CMK (cell line): ENCODE measurements at regions not wholly inside any gene's neighbourhood (a gene's known extent, or its start where the extent isn't known, plus 50 kb on each side); places are given as distances from the start of the nearest gene placed in this dataset.
"Not testable (repeated sequence)": the region's sequence is repeated elsewhere in the genome, so short reads cannot be mapped to it uniquely, and the experiment has no call there.

Experiments used
- DNase-seq: peaks from one replicate; pipeline ENCODE4 v3.0.0-alpha.2; 2010; ENCODE audit warnings: low read depth

- no peak for DNase-seq
These were observed 427.1 kb upstream of the CNTNAP5 start for GRCh38 chr2:123597988-123598387.

DNA sequence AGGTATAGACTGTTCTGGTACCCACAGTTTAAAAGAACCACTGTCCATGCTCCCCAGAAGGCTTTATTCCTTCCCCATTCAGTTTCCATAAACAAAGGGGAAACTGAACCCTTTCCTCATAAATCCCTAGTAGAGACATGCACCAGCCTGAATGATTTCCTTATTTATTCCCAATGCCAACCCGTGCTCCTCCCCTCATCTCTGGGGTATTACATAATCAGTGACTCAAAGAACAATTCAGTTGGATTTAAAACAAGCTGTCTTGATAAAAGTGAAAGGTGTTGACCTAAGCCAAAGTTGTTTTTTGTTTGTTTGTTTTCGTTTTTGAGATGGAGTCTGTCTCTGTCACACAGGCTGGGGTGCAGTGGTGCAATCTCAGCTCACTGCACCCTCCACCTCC is 418.5 kb upstream of the CNTNAP5 start:
- DNase-seq, result no peak

GRCh38 chr2:123609077-123609476 is 416.0 kb upstream of the CNTNAP5 start:
- no peak for DNase-seq

GRCh38 chr2:123614596-123614995 is 410.5 kb upstream of the CNTNAP5 start:
- no peak for DNase-seq

- not testable (repeated sequence) for DNase-seq
These were observed 406.4 kb upstream of the CNTNAP5 start for GRCh38 chr2:123618642-123619041.

- no peak for DNase-seq
These were observed 400.3 kb upstream of the CNTNAP5 start for GRCh38 chr2:123624816-123625215.

DNA sequence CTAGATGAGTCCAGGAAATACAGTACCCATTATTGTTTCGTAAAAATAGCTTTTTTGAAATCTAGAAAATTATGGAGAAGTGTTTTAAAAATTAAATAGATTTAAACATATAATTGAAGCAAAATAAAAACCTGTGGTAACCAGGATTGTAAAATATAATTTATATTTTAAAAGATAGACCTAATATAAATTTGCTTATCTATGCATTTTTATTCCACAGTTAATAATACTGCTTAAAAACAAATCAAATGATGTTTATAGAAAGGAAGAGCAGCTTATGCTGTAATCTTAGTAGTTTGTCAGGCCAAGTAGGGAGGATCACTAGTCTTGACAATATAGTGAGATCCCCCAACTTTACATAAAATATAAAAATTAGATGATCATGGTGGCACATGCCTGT is 388.9 kb upstream of the CNTNAP5 start:
- DNase-seq, result no peak

DNA sequence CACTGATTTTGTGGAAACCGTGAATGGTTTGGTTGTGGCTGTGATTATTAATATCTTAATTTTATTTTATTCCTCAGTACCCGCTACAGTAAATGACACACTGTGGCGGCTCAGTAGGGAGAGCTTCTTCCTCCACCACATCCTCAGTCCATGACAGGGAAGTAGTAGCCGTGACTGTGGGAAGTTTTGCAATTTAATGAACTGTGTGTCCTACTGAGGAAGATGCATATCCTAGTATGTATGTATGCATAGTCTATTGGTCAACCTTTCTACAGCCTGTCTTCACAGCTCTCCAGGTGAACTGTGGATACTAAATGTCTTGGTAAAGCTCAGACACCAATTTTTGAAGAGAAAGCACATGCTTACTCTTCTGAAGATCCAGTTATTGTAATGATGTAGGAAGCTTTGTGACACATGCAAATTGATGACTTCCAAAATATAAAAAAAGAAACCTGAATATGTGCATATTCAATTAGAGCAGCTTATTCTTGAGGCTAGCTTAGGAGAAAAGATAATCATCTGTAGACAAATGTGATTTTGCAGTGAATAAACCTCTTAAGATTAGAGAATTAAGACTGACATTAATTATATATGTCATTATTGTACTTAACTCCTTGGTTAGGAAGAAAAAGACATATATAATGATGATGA is 384.3 kb upstream of the CNTNAP5 start:
- DNase-seq, result no peak

- DNase-seq, result no peak
These were observed 381.0 kb upstream of the CNTNAP5 start for GRCh38 chr2:123644053-123644452.

GRCh38 chr2:123648016-123648415 is 377.1 kb upstream of the CNTNAP5 start:
- DNase-seq, result no peak

DNA sequence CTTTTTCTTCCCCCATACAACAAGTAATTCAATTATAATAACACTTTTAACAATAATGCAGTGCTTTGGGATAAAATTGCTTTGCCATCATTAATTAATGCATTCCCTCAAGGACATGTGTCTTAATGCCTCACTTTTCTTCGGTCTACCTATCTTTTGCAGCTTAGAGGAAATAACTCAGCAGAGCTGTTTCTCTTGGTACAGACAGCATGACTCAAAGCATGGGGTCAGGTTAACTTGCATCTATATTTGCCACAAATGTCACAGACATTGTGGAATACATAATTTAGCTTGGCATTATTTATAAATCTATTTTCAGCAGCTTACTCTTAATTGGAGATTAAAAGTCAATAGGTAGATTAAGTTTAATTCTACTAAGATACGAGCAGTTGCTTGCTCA is 376.1 kb upstream of the CNTNAP5 start:
- no peak for DNase-seq

- no peak for DNase-seq
These were observed 373.9 kb upstream of the CNTNAP5 start for GRCh38 chr2:123651151-123651550.

DNA sequence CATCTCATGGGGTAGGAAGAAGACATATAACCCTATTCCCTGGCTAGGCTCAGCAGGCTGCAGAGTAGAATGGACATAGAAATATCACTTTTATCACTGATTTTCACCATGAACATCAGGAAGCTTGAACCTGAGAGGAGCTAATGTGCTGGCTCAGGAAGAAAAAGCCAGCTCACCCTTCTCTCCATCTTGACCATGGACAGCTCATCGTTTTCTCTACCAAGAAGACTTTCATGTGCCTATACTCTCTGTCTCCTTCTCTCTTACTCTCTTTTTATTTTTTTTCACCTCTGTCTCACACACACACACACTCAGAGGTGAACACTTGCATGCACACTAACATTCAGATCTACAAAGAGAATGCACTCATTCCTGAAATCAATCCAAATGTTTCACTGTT is 372.8 kb upstream of the CNTNAP5 start:
- no peak for DNase-seq

DNA sequence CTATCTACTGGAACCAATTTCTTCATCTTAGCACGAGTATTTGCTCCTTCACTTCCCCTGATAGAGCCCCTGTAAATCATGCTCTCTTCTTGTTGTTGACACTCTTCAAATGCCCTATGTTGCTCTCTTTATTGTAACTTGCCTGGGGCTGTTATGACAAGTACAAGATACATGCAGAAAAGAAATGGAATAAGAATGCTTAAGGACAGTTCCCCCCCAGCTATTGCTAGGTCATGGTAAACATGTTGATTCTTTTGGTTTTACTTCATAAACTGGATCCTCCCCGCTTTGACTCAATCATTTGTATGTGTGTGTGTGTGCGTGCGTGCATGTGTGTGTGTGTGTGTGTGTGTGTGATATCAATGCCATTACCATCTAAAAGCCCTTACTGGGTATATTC is 368.5 kb upstream of the CNTNAP5 start:
- no peak for DNase-seq

DNA sequence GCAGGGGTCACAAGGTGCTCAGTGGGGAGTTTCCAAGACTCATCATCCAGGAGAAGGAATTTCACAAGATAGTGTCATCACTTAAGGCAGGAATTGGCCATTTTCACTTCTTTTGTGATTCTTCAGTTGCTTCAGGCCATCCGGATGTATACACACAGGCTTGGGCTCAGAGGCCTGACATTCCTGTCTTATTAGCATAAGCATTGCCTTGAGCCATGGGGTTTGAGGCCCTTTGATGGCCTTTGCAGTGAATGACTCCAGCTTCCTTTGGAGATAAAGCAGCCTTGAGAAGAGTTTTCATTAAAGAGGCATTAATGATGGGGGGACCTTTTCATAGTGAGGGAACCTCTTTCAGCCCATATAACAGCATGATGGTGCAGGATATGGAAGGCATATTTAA is 366.0 kb upstream of the CNTNAP5 start:
- DNase-seq, result no peak

DNA sequence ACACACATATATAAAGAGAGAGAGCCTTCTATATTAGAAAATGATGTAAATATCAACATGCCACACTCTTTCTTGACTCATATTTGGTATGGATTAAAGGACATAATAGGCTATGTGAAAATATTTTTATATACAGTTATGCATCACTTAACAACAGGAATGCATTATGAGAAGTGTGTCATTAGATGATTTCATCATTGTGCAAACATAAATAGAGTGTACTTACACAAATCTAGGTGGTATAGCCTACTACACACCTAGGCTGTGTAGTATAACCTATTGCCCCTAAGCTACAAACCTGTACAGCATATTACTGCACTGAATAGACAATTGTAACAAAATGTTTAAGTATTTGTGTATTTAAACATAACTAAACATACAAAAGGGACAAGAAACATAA is 354.8 kb upstream of the CNTNAP5 start:
- no peak for DNase-seq

DNA sequence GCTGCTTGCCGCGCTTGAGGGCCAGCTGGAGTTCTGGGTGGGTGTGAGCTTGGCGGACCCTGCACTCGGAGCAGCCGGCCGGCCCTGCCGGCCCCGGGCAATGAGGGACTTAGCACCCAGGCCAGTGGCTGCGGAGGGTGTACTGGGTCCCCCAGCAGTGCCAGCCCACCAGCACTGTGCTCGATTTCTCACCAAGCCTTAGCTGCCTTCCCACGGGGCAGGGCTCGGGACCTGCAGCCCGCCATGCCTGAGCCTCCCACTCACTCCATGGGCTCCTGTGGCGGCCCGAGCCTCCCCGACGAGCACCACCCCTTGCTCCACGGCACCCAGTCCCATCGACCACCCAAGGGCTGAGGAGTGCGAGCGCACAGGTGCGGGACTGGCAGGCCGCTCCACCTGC is 341.3 kb upstream of the CNTNAP5 start:
- DNase-seq, result not testable (repeated sequence)

DNA sequence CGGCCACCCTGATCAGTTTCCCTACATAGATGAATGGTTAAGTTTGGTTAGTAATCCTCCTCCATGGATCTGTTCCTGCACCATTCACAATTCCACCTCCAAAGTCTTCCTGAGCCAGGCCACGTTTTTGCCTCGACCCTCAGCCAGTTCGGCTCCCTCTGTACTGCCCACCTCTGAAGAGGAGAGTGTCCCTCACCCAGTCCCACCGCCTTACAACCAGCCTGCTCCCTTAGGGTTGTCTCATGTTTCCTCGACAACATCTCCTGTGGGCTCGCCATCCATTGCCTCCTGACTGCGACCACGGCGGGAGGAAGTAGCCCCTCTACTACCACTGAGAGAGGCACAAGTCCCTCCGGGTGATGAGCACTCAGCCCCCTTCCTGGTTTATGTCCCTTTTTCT is 338.0 kb upstream of the CNTNAP5 start:
- no peak for DNase-seq

DNA sequence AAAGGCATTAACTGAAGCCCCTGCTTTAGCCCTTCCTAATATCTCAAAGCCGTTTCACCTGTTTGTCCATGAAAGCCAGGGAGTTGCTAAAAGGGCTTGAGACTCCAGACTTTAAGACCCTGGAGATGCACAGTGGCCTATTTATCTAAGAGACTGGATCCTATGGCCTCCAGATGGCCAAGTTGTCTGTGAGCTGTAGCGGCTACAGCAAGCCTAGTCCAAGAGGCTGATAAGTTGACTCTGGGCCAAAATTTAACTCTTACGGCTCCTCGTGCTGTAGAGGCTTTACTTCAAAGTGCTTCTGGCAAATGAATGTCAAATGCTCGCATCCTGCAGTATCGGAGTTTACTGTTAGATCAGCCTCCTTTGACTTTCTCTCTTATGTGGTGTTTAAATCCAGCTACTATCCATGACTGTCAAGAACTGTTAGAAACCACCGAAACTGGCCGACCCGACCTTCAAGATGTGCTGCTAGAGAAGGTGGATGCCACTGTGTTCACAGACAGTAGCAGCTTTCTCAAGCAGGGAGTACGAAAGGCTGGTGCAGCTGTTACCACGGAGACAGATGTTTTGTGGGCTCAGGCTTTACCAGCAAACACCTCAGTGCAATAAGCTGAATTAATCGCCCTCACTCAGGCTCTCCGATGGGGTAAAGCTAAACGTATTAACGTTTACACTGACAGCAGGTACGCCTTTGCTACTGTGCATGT is 336.7 kb upstream of the CNTNAP5 start:
- no peak for DNase-seq

DNA sequence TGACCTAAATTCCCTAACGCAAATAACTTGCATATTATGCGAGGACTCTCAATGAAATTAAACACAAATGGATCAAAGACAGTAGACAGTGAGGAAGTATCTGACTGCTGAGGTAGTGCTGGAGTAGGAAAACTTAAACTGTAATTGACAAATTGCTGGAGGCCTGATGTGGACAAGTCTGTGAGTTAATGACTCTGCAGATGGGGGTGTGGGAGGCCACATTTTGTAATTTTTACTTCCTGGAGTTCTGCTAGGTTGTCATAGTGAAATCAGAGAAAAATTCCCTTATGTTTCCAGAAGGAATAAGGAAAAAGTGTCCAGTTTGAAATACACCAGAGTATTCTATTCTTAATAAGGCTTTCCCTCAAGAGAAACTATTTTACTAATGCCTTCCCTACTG is 333.0 kb upstream of the CNTNAP5 start:
- DNase-seq, result no peak

DNA sequence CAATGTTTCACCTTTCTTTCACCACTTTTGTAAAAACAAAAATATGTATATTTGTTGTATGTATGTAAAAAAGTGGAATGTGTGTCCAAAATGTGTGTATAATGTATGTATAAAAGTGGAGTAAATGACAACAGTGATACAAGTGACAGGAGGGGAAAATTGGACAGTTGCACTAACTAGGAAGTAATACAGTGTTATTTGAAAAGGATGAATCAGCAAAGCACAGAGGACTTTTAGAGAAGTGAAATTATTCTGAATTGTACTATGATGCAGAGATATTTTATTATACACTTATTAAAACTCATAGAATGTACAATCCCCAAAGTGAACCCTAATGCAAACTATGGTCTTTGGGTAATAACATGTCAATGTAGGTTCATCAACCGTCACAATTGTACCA is 331.3 kb upstream of the CNTNAP5 start:
- no peak for DNase-seq

GRCh38 chr2:123695426-123695825 is 329.7 kb upstream of the CNTNAP5 start:
- peak; percentile 29 for DNase-seq

- DNase-seq, result no peak
These were observed 329.1 kb upstream of the CNTNAP5 start for GRCh38 chr2:123696021-123696420.

- peak; percentile 93 for DNase-seq
These were observed 328.2 kb upstream of the CNTNAP5 start for GRCh38 chr2:123696799-123697410.
